ENCODE measurements at regions not wholly inside any gene's neighbourhood (a gene's known extent, or its start where the extent isn't known, plus 50 kb on each side); places are given as distances from the start of the nearest gene placed in this dataset.

- TF ChIP-seq CTCF (optimal IDR thresholded peaks at IDR 0.05 in 1 of 3, IDR thresholded peaks at IDR 0.05 in 1 of 3, conservative IDR thresholded peaks at IDR 0.05 in 1 of 3; ENCODE audit: extremely low read depth in 1 of 3, insufficient read depth in 2 of 3, low read length in 3 of 3) (no peak), EZH2 (IDR thresholded peaks at IDR 0.05; ENCODE audit: low read length) (no peak)
Measured at GRCh38 chr3:151592287-151592686, 131.4 kb upstream of the IGSF10 start.
